Panc1 (cell line): ENCODE measurements at regions not wholly inside any gene's neighbourhood (a gene's known extent, or its start where the extent isn't known, plus 50 kb on each side); places are given as distances from the start of the nearest gene placed in this dataset.

Experiments used
- ATAC-seq: fragments of 200-7000 bp; cut with Tn5 transposase; 2 replicates; pipeline ENCODE4 v1.9.1; 2020; ENCODE audit warnings: mild to moderate bottlenecking, moderate library complexity
- BruUV-seq: library from RNA; stranded (reverse); fragments of 400-500 nt; replicated peaks from 2 replicates; lab custom pipeline; 2021; lab: Mats Ljungman, UMichigan
- CTCF ChIA-PET: fragments of 300-600 bp; sonication (Branson Sonifier 250); formaldehyde crosslinking; loops from one replicate; lab custom pipeline; 2022; ENCODE audit warnings: antibody characterized with exemption; lab: Charles Lee
- POLR2A ChIA-PET: fragments of 300-600 bp; sonication (Branson Sonifier 250); formaldehyde crosslinking; loops from one replicate; lab custom pipeline; 2022; ENCODE audit warnings: antibody characterized with exemption; lab: Charles Lee
- DNase-seq: peaks from one replicate; pipeline ENCODE4 v3.0.0-alpha.2; 2010; ENCODE audit warnings: low read depth, low spot score
- H3K27ac ChIP-seq: 2 replicates; pipeline ENCODE4 v1.5.1; 2011; ENCODE audit warnings: mild to moderate bottlenecking, low read length, inconsistent platforms
- H3K27me3 ChIP-seq: fragments of 200-500 bp; sonication (Bioruptor generic); 2 replicates; pipeline ENCODE4 v1.6.0; 2014; ENCODE audit warnings: low read length, inconsistent platforms; ENCODE audit not compliant: control insufficient read depth, insufficient read depth
- H3K36me3 ChIP-seq: fragments of 200-500 bp; sonication (Bioruptor generic); 2 replicates; pipeline ENCODE4 v1.5.1; 2014; ENCODE audit warnings: inconsistent platforms, mild to moderate bottlenecking, low read length, moderate library complexity; ENCODE audit not compliant: control insufficient read depth, insufficient read depth
- H3K4me1 ChIP-seq: 2 replicates; pipeline ENCODE4 v1.5.1; 2011; ENCODE audit warnings: inconsistent platforms, mild to moderate bottlenecking, low read length, moderate library complexity; ENCODE audit not compliant: control insufficient read depth, insufficient read depth
- H3K4me3 ChIP-seq, 2 experiments: 2 replicates each; pipeline ENCODE4 v1.5.1; 2011 to 2012; ENCODE audit warnings: low read depth in 2 of 2, low read length in 2 of 2, mild to moderate bottlenecking in 2 of 2, inconsistent platforms in 1 of 2, moderate library complexity in 1 of 2
- H3K9me3 ChIP-seq: fragments of 200-500 bp; sonication (Bioruptor generic); 2 replicates; pipeline ENCODE4 v1.5.1; 2014; ENCODE audit warnings: low read depth, mild to moderate bottlenecking, inconsistent platforms, low read length, moderate library complexity; ENCODE audit not compliant: control insufficient read depth, insufficient read depth
- POLR2AphosphoS5 ChIP-seq: IDR thresholded peaks from 2 replicates; pipeline ENCODE4 v1.6.1; 2012; ENCODE audit warnings: mild to moderate bottlenecking, low read depth, low read length, moderate library complexity
- SIN3A ChIP-seq: IDR thresholded peaks from 2 replicates; pipeline ENCODE4 v1.6.1; 2012; ENCODE audit warnings: low read depth, mild to moderate bottlenecking, low read length, moderate library complexity, borderline replicate concordance; ENCODE audit not compliant: insufficient read depth
- TCF7L2 ChIP-seq: IDR thresholded peaks from 2 replicates; pipeline ENCODE4 v1.6.1; 2011; ENCODE audit warnings: mild to moderate bottlenecking, low read depth, low read length, inconsistent platforms
- in situ Hi-C: cut with HindIII; loops from 2 replicates; pipeline ENCODE4 v1.10.0; 2016; ENCODE audit warnings: low sequenced_read_pairs, low pct_unique_long_range_greater_than_20kb
- intact Hi-C: fragments of 100-400 bp; cut with micrococcal nuclease; formaldehyde crosslinking; loops from one replicate; pipeline ENCODE4 v1.10.0; 2022; ENCODE audit not compliant: unreplicated experiment
- TF ChIP-seq, protein P1 (sequence below): fragments of 450-650 bp; IDR thresholded peaks from 2 replicates; pipeline ENCODE4 v1.5.1; 2017; ENCODE audit warnings: mild to moderate bottlenecking
- TF ChIP-seq, protein P2 (sequence below), 2 experiments: IDR thresholded peaks; 2 replicates each; pipeline ENCODE4 v1.6.1; 2011 to 2012; ENCODE audit warnings: low read depth in 2 of 2, control low read depth in 1 of 2, low read length in 1 of 2, mild to moderate bottlenecking in 1 of 2, moderate library complexity in 1 of 2; ENCODE audit not compliant: insufficient read depth in 1 of 2

GRCh38 chr7:98464558-98464940 is 63.7 kb upstream of the BAIAP2L1 start:
- ATAC-seq (no peak), DNase-seq (no peak)
- Histone ChIP-seq H3K36me3 (no peaks in the 10 kb centered on the region), H3K27ac (no peak overlapping the region), H3K27me3 (0 out of 2 replicates have a peak, but pooled peaks cover 2% of the 10 kb centered on the region), H3K9me3 (no peaks in the 10 kb centered on the region), H3K4me1 (no peaks in the 10 kb centered on the region), H3K4me3 (no peak overlapping the region)
- no TSS peak for BruUV-seq
- intact Hi-C loops, result no loop called here
- TF ChIP-seq, protein P1, sequence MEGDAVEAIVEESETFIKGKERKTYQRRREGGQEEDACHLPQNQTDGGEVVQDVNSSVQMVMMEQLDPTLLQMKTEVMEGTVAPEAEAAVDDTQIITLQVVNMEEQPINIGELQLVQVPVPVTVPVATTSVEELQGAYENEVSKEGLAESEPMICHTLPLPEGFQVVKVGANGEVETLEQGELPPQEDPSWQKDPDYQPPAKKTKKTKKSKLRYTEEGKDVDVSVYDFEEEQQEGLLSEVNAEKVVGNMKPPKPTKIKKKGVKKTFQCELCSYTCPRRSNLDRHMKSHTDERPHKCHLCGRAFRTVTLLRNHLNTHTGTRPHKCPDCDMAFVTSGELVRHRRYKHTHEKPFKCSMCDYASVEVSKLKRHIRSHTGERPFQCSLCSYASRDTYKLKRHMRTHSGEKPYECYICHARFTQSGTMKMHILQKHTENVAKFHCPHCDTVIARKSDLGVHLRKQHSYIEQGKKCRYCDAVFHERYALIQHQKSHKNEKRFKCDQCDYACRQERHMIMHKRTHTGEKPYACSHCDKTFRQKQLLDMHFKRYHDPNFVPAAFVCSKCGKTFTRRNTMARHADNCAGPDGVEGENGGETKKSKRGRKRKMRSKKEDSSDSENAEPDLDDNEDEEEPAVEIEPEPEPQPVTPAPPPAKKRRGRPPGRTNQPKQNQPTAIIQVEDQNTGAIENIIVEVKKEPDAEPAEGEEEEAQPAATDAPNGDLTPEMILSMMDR, result no peak
- TF ChIP-seq POLR2AphosphoS5, result no peak
- TF ChIP-seq SIN3A, result no peak
- TF ChIP-seq, protein P2, sequence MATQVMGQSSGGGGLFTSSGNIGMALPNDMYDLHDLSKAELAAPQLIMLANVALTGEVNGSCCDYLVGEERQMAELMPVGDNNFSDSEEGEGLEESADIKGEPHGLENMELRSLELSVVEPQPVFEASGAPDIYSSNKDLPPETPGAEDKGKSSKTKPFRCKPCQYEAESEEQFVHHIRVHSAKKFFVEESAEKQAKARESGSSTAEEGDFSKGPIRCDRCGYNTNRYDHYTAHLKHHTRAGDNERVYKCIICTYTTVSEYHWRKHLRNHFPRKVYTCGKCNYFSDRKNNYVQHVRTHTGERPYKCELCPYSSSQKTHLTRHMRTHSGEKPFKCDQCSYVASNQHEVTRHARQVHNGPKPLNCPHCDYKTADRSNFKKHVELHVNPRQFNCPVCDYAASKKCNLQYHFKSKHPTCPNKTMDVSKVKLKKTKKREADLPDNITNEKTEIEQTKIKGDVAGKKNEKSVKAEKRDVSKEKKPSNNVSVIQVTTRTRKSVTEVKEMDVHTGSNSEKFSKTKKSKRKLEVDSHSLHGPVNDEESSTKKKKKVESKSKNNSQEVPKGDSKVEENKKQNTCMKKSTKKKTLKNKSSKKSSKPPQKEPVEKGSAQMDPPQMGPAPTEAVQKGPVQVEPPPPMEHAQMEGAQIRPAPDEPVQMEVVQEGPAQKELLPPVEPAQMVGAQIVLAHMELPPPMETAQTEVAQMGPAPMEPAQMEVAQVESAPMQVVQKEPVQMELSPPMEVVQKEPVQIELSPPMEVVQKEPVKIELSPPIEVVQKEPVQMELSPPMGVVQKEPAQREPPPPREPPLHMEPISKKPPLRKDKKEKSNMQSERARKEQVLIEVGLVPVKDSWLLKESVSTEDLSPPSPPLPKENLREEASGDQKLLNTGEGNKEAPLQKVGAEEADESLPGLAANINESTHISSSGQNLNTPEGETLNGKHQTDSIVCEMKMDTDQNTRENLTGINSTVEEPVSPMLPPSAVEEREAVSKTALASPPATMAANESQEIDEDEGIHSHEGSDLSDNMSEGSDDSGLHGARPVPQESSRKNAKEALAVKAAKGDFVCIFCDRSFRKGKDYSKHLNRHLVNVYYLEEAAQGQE (IDR thresholded peaks at IDR 0.05; ENCODE audit: insufficient read depth in 1 of 2, low read depth in 2 of 2, low read length in 1 of 2), result no peak
- TF ChIP-seq TCF7L2, result no peak
- in situ Hi-C loops, result no loop called here
- CTCF ChIA-PET, result no interaction called here
- POLR2A ChIA-PET, result no interaction called here

DNA sequence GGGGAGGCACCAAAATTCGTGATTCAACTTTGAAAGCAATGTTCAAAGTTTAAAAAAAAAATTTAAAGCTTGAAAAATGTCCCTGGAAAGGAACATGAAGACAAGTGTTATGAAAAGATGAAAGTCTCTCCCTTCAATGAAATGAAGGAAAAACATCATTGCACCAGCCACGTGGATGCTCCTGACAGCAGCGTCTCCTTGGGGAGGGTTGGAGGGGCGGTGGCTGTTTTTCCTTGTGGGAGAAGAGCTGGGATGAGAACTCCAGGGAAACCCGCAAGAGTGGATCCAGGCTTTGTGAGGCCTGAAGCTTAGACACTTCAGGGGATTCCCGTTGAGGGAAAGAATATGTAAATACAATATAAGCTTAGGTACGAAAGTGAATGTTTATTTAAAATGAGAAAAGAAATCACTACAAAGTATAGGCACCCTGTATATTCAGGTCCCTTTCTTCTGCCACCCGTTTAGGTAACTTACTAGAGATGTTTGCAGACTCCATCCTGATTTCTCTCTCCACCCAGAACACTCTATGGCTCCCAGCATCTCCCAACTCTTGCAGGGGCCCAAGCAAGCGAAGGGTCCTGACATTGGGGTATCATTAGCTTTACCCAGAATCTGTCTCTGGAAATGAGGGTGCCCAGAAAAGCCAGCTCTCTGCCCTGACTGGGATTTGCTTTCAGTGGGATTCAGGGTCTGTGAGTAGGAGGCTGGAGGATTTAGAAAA is 63.1 kb upstream of the BAIAP2L1 start:
- intact Hi-C loops (no loop called here), in situ Hi-C loops (no loop called here)
- Histone ChIP-seq H3K9me3 (no peaks in the 10 kb centered on the region), H3K4me1 (no peaks in the 10 kb centered on the region), H3K27me3 (0 out of 2 replicates have a peak, but pooled peaks cover 2% of the 10 kb centered on the region), H3K4me3 (no peak overlapping the region), H3K36me3 (no peaks in the 10 kb centered on the region), H3K27ac (no peak overlapping the region)
- no TSS peak for BruUV-seq
- TF ChIP-seq SIN3A (no peak), TCF7L2 (no peak), POLR2AphosphoS5 (no peak)
- TF ChIP-seq, protein P1, result no peak
- TF ChIP-seq, protein P2 (IDR thresholded peaks at IDR 0.05; ENCODE audit: insufficient read depth in 1 of 2, low read depth in 2 of 2, low read length in 1 of 2), result no peak
- ChIA-PET POLR2A (no interaction called here), CTCF (interaction anchor here (0.6 kb wide), 1 partner anchor 182 kb away, joined by 3 read pairs; no protein-coding TSS in a partner anchor)
- no peak for ATAC-seq
- no peak for DNase-seq
